Chondrocyte (in vitro differentiated cells): ENCODE measurements at regions not wholly inside any gene's neighbourhood (a gene's known extent, or its start where the extent isn't known, plus 50 kb on each side); places are given as distances from the start of the nearest gene placed in this dataset.

Source experiments
- DNase-seq: peaks from one replicate; pipeline ENCODE4 v3.0.0; 2021; ENCODE audit warnings: mixed read lengths, low spot score
- H3K27ac Mint-ChIP-seq: one replicate; pipeline ENCODE4 v1.8.0; 2021; ENCODE audit warnings: mild to moderate bottlenecking, moderate library complexity, mixed read lengths; ENCODE audit not compliant: unreplicated experiment
- H3K27me3 Mint-ChIP-seq: 2 replicates; pipeline ENCODE4 v1.8.0; 2021; ENCODE audit warnings: low read depth, mixed read lengths
- H3K36me3 Mint-ChIP-seq: 2 replicates; pipeline ENCODE4 v1.8.0; 2021; ENCODE audit warnings: low read depth, mixed read lengths
- H3K4me1 Mint-ChIP-seq: 2 replicates; pipeline ENCODE4 v1.8.0; 2021; ENCODE audit warnings: low read depth, mild to moderate bottlenecking, mixed read lengths
- H3K4me3 Mint-ChIP-seq: one replicate; pipeline ENCODE4 v1.8.0; 2021; ENCODE audit warnings: mild to moderate bottlenecking, moderate library complexity, mixed read lengths; ENCODE audit not compliant: unreplicated experiment
- H3K9me3 Mint-ChIP-seq: 2 replicates; pipeline ENCODE4 v1.8.0; 2021; ENCODE audit warnings: low read depth, mixed read lengths
- TF ChIP-seq, protein P1 (sequence below): fragments of 200-600 bp; sonication (generic); IDR thresholded peaks from 2 replicates; pipeline ENCODE4 v1.5.0; 2021; ENCODE audit warnings: antibody characterized with exemption, mild to moderate bottlenecking, moderate library complexity

DNA sequence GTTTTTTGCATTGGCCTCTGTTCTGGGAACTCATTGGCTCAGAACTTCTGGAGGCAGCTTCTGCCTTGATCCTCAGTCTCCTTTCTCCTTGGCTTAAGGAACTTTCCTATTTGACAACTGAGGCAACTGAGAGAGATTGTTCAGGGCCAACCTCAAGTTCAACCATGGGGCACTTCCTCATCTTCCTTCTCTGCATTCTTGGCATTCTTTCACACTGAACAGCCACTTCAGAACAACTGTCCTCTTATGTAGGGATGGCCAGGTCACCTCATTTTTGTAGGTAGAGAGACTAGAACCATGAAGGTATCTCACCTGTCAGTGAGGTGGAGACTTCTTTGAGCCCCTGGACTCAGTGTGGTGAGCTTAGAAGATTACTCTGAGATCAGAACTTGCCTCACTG lies 63.0 kb upstream of the NRXN3 start:
- TF ChIP-seq, protein P1, sequence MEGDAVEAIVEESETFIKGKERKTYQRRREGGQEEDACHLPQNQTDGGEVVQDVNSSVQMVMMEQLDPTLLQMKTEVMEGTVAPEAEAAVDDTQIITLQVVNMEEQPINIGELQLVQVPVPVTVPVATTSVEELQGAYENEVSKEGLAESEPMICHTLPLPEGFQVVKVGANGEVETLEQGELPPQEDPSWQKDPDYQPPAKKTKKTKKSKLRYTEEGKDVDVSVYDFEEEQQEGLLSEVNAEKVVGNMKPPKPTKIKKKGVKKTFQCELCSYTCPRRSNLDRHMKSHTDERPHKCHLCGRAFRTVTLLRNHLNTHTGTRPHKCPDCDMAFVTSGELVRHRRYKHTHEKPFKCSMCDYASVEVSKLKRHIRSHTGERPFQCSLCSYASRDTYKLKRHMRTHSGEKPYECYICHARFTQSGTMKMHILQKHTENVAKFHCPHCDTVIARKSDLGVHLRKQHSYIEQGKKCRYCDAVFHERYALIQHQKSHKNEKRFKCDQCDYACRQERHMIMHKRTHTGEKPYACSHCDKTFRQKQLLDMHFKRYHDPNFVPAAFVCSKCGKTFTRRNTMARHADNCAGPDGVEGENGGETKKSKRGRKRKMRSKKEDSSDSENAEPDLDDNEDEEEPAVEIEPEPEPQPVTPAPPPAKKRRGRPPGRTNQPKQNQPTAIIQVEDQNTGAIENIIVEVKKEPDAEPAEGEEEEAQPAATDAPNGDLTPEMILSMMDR, result no peak
- Mint-ChIP-seq H3K27me3 (no peaks in the 10 kb centered on the region), H3K36me3 (no peaks in the 10 kb centered on the region), H3K4me1 (no peaks in the 10 kb centered on the region), H3K4me3 (no peak overlapping the region), H3K9me3 (peaks cover 19% of the 10 kb centered on the region), H3K27ac (no peak overlapping the region)
- DNase-seq, result no peak

DNA sequence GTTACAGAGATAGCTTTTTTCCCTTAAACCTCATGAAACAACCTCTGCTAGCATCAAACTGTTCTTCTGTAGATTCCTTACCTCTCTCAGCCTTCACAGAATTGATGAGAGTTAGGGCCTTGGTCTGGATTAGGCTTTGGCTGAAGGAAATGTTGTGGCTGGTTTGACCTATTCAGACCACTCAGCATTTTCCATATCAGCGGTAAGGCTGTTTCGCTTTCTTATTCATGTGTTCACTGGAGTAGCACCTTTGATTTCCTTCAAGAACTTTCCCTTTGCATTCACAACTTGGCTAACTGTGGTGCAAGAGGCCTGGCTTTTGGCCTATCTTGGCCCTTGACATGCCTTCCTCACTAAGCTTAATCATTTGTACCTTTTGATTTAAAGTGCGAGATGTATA lies 50.7 kb upstream of the NRXN3 start:
- H3K27ac Mint-ChIP-seq, result no peak overlapping the region
- no peaks in the 10 kb centered on the region for H3K36me3 Mint-ChIP-seq
- H3K4me3 Mint-ChIP-seq, result no peak overlapping the region
- H3K27me3 Mint-ChIP-seq, result no peaks in the 10 kb centered on the region
- DNase-seq, result no peak
- H3K4me1 Mint-ChIP-seq, result no peaks in the 10 kb centered on the region
- H3K9me3 Mint-ChIP-seq, result peaks cover 10% of the 10 kb centered on the region
- TF ChIP-seq, protein P1, result no peak
